Endothelial cell of umbilical vein (primary cell): ENCODE measurements at regions not wholly inside any gene's neighbourhood (a gene's known extent, or its start where the extent isn't known, plus 50 kb on each side); places are given as distances from the start of the nearest gene placed in this dataset.

ENCODE experiments used
- BruUV-seq: library from RNA; stranded (reverse); fragments of 400-500 nt; replicated peaks from 2 replicates; lab custom pipeline; 2021; lab: Mats Ljungman, UMichigan
- CTCF ChIA-PET: fragments of 300-600, 350-600 bp; sonication (Branson Sonifier 250); formaldehyde crosslinking; loops from one replicate; lab custom pipeline; 2021; ENCODE audit warnings: antibody characterized with exemption, inconsistent platforms; lab: Charles Lee
- POLR2A ChIA-PET: fragments of 300-600, 350-600 bp; sonication (Branson Sonifier 250); formaldehyde crosslinking; loops from one replicate; lab custom pipeline; 2021; ENCODE audit warnings: antibody characterized with exemption, inconsistent platforms; lab: Charles Lee
- DNase-seq: peaks from one replicate; pipeline ENCODE4 v3.0.0-alpha.2; 2011; ENCODE audit warnings: low read depth, low spot score
- FAIRE-seq: peaks from 2 replicates; lab custom pipeline; 2011; peaks lifted over from hg19 to GRCh38; lab: Jason Lieb, UNC
- H2AFZ ChIP-seq: 2 replicates; pipeline ENCODE4 v1.6.0; 2012; ENCODE audit warnings: low read depth, low read length, control low read depth, inconsistent platforms
- H3K27ac ChIP-seq: 2 replicates; pipeline ENCODE4 v1.5.1; 2011; ENCODE audit warnings: low read depth, mild to moderate bottlenecking, control low read depth, low read length, moderate library complexity; ENCODE audit not compliant: insufficient read depth
- H3K27me3 ChIP-seq, 2 experiments: 2 replicates each; pipeline versions ENCODE4 v1.6.0 to v1.6.1; 2011; ENCODE audit warnings: low read length in 2 of 2, mixed read lengths in 1 of 2; ENCODE audit not compliant: control insufficient read depth in 2 of 2, insufficient read depth in 2 of 2
- H3K36me3 ChIP-seq, 2 experiments: 2 replicates in 1 of 2; 3 replicates in 1 of 2; pipeline ENCODE4 v1.5.1; 2011; ENCODE audit warnings: low read length in 2 of 2, mild to moderate bottlenecking in 1 of 2, moderate library complexity in 1 of 2; ENCODE audit not compliant: control insufficient read depth in 2 of 2, insufficient read depth in 2 of 2; ENCODE audit errors: extremely low read depth in 1 of 2
- H3K4me1 ChIP-seq: 3 replicates; pipeline ENCODE4 v1.5.1; 2011; ENCODE audit warnings: mild to moderate bottlenecking, low read length; ENCODE audit not compliant: control insufficient read depth, insufficient read depth; ENCODE audit errors: extremely low read depth
- H3K4me2 ChIP-seq: 2 replicates; pipeline ENCODE4 v1.6.1; 2011; ENCODE audit warnings: low read length, control low read depth, mixed read lengths; ENCODE audit not compliant: insufficient read depth
- H3K4me3 ChIP-seq, 3 experiments: fragments of 200-600 bp in 1 of 3; sonication (generic), shearing (Covaris generic) in 1 of 3; replicated peaks in 1 of 3; 2 replicates each; pipeline ENCODE4 v1.5.1; 2011 to 2016; ENCODE audit warnings: control low read depth in 3 of 3, low read length in 3 of 3, mild to moderate bottlenecking in 2 of 3, inconsistent platforms in 1 of 3, low read depth in 1 of 3, moderate library complexity in 1 of 3; ENCODE audit not compliant: insufficient read depth in 1 of 3
- H3K79me2 ChIP-seq: 2 replicates; pipeline ENCODE4 v1.6.0; 2012; ENCODE audit warnings: low read length, inconsistent platforms; ENCODE audit not compliant: control insufficient read depth, insufficient read depth
- H3K9ac ChIP-seq: replicated peaks from 2 replicates; pipeline ENCODE3; 2011; ENCODE audit warnings: low read length, control low read depth; ENCODE audit not compliant: insufficient read depth; ENCODE audit errors: extremely low read depth
- H3K9me1 ChIP-seq: replicated peaks from 3 replicates; pipeline ENCODE4 v1.6.0; 2011; ENCODE audit warnings: mild to moderate bottlenecking, low read length; ENCODE audit not compliant: control insufficient read depth, insufficient read depth; ENCODE audit errors: extremely low read depth
- H3K9me3 ChIP-seq: replicated peaks from 2 replicates; pipeline ENCODE4 v1.5.1; 2012; ENCODE audit warnings: low read length, inconsistent platforms; ENCODE audit not compliant: control insufficient read depth, insufficient read depth
- H4K20me1 ChIP-seq: replicated peaks from 2 replicates; pipeline ENCODE3; 2011; ENCODE audit warnings: mild to moderate bottlenecking, low read length; ENCODE audit not compliant: control insufficient read depth, insufficient read depth; ENCODE audit errors: extremely low read depth
- EZH2 ChIP-seq: IDR thresholded peaks from 2 replicates; pipeline ENCODE4 v1.6.1; 2012; ENCODE audit warnings: borderline replicate concordance, low read depth, mild to moderate bottlenecking, moderate library complexity, low read length, inconsistent platforms; ENCODE audit not compliant: severe bottlenecking
- FOS ChIP-seq: IDR thresholded peaks from 2 replicates; pipeline ENCODE4 v1.6.1; 2011; ENCODE audit warnings: mild to moderate bottlenecking, low read length, moderate library complexity, borderline replicate concordance; ENCODE audit not compliant: insufficient read depth
- GATA2 ChIP-seq: IDR thresholded peaks from 2 replicates; pipeline ENCODE4 v1.7.0; 2011; ENCODE audit warnings: low read depth, mild to moderate bottlenecking, moderate library complexity, mixed read lengths, low read length; ENCODE audit not compliant: insufficient read length, insufficient read depth
- JUN ChIP-seq: IDR thresholded peaks from 2 replicates; pipeline ENCODE4 v1.6.1; 2011; ENCODE audit warnings: borderline replicate concordance, low read depth; ENCODE audit not compliant: insufficient read length, insufficient read depth
- MAX ChIP-seq: IDR thresholded peaks from 2 replicates; pipeline ENCODE4 v1.6.1; 2011; ENCODE audit not compliant: insufficient read depth, insufficient read length
- MYC ChIP-seq: IDR thresholded peaks from one replicate; pipeline ENCODE4 v1.6.1; 2011; ENCODE audit warnings: mild to moderate bottlenecking, low read depth, low read length
- POLR2A ChIP-seq: IDR thresholded peaks from 2 replicates; pipeline ENCODE4 v1.6.1; 2012; ENCODE audit warnings: low read depth, mild to moderate bottlenecking, control low read depth, low read length
- POLR2AphosphoS5 ChIP-seq: IDR thresholded peaks from 2 replicates; pipeline ENCODE4 v1.6.1; 2012; ENCODE audit warnings: low read depth, mild to moderate bottlenecking, control low read depth, low read length, moderate library complexity; ENCODE audit not compliant: insufficient read depth
- dilution Hi-C: fragments of 300-500 bp; cut with MboI; formaldehyde crosslinking; loops from one replicate; pipeline ENCODE4 v1.15.0; 2019; ENCODE audit warnings: low sequenced_read_pairs; ENCODE audit not compliant: extremely low pct_ligation_motif_present
- intact Hi-C: fragments of 100-400 bp; cut with micrococcal nuclease; formaldehyde crosslinking; loops from one replicate; pipeline ENCODE4 v1.10.0; 2022
- TF ChIP-seq, protein P1 (sequence below), 2 donors: IDR thresholded peaks; 1 replicate in 1 of 2; 2 replicates in 1 of 2; pipeline ENCODE4 v1.5.1; 2011; ENCODE audit warnings: low read length in 2 of 2, mild to moderate bottlenecking in 2 of 2, moderate library complexity in 2 of 2, control low read depth in 1 of 2, inconsistent platforms in 1 of 2, low read depth in 1 of 2; ENCODE audit not compliant: insufficient read depth in 1 of 2; ENCODE audit errors: extremely low read depth in 1 of 2

DNA sequence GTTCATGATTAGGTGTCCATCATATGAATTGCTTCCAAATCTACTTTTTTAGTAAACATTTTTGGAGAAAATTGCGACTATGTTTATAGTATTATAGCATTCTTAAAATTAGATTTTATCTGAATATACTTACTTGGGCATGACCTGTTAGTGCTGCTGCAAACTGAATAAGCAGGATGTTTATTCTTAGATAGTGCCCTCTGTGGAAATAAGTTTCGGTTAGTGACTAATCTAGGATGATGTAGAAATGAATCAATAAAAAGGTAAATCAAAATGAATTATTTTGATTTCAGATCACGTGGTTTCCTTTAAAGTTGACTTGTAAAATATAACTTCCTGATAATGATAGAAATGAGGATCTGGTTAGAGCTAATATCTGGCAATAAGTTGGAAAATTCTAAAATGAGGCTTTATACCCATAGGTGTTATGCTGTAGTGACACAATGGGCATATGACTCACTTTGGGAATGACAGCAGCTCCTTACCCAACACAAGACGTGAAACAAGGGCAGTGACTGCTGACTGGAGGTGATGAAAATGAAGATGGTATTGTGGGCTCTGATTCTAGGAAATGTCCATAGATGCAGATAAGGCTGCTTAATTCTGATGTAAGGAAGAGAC lies 165.8 kb upstream of the TCF4 start:
- Histone ChIP-seq H3K4me1 (peaks cover 12% of the 10 kb centered on the region), H3K4me2 (peak overlapping the region; percentile 44), H3K36me3 (no peaks in the 10 kb centered on the region), H3K9me1 (no peaks in the 10 kb centered on the region), H3K79me2 (no peaks in the 10 kb centered on the region), H3K9me3 (no peaks in the 10 kb centered on the region), H2AFZ (no peak overlapping the region), H3K27ac (no peak overlapping the region), H3K4me3 (no peak overlapping the region), H4K20me1 (no peaks in the 10 kb centered on the region), H3K9ac (no peak overlapping the region), H3K27me3 (no peaks in the 10 kb centered on the region)
- FAIRE-seq, result peak; percentile 80
- ChIA-PET POLR2A (no interaction called here), CTCF (no interaction called here)
- intact Hi-C loops (no loop called here), dilution Hi-C loops (no loop called here)
- BruUV-seq, result no TSS peak
- DNase-seq, result peak; percentile 40
- no peak for TF ChIP-seq JUN
- peak; percentile 66 for TF ChIP-seq GATA2
- no peak for TF ChIP-seq EZH2
- no peak for TF ChIP-seq MYC
- peak; percentile 70 for TF ChIP-seq FOS
- TF ChIP-seq MAX, result no peak
- TF ChIP-seq, protein P1, sequence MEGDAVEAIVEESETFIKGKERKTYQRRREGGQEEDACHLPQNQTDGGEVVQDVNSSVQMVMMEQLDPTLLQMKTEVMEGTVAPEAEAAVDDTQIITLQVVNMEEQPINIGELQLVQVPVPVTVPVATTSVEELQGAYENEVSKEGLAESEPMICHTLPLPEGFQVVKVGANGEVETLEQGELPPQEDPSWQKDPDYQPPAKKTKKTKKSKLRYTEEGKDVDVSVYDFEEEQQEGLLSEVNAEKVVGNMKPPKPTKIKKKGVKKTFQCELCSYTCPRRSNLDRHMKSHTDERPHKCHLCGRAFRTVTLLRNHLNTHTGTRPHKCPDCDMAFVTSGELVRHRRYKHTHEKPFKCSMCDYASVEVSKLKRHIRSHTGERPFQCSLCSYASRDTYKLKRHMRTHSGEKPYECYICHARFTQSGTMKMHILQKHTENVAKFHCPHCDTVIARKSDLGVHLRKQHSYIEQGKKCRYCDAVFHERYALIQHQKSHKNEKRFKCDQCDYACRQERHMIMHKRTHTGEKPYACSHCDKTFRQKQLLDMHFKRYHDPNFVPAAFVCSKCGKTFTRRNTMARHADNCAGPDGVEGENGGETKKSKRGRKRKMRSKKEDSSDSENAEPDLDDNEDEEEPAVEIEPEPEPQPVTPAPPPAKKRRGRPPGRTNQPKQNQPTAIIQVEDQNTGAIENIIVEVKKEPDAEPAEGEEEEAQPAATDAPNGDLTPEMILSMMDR (IDR thresholded peaks at IDR 0.05; ENCODE audit: extremely low read depth in 1 of 2, insufficient read depth in 1 of 2, low read depth in 1 of 2, low read length in 2 of 2), result no peak
- TF ChIP-seq POLR2AphosphoS5, result no peak
- no peak for TF ChIP-seq POLR2A
